ENCODE measurements at regions not wholly inside any gene's neighbourhood (a gene's known extent, or its start where the extent isn't known, plus 50 kb on each side); places are given as distances from the start of the nearest gene placed in this dataset.
"Not testable (repeated sequence)": the region's sequence is repeated elsewhere in the genome, so short reads cannot be mapped to it uniquely, and the experiment has no call there.

DNA sequence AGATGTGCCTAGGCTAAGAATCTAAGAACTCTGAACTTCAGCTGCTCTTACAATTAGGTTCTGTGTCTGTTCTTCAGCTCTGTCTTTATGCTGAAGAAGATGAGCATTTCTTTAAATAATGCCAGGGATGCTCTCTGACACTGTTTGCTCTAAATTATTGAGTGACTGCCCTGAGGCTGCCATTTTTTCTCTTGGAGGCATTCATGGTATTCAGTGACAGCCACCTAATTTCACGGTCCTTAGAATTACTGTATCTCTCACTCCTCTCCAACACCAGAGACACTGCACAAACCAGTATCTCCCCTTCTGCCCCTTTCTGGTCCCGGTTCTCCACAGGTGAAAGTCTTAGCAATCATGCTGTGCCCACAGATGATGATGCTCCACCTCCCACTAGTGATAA lies 123.6 kb upstream of the MPHOSPH6 start:
- Mint-ChIP-seq H3K4me1 (ENCODE audit: low read depth) (no peaks in the 10 kb centered on the region), H3K27ac (no peak overlapping the region), H3K9me3 (ENCODE audit: low read depth) (no peaks in the 10 kb centered on the region), H3K27me3 (peaks cover 14% of the 10 kb centered on the region), H3K4me3 (ENCODE audit: low read depth) (no peak overlapping the region), H3K36me3 (ENCODE audit: insufficient read depth) (no peaks in the 10 kb centered on the region)
- no peak for DNase-seq (ENCODE audit: low spot score, unreplicated experiment)
- TF ChIP-seq, protein P1, sequence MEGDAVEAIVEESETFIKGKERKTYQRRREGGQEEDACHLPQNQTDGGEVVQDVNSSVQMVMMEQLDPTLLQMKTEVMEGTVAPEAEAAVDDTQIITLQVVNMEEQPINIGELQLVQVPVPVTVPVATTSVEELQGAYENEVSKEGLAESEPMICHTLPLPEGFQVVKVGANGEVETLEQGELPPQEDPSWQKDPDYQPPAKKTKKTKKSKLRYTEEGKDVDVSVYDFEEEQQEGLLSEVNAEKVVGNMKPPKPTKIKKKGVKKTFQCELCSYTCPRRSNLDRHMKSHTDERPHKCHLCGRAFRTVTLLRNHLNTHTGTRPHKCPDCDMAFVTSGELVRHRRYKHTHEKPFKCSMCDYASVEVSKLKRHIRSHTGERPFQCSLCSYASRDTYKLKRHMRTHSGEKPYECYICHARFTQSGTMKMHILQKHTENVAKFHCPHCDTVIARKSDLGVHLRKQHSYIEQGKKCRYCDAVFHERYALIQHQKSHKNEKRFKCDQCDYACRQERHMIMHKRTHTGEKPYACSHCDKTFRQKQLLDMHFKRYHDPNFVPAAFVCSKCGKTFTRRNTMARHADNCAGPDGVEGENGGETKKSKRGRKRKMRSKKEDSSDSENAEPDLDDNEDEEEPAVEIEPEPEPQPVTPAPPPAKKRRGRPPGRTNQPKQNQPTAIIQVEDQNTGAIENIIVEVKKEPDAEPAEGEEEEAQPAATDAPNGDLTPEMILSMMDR (IDR thresholded peaks at IDR 0.05; ENCODE audit: unreplicated experiment) = no peak

DNA sequence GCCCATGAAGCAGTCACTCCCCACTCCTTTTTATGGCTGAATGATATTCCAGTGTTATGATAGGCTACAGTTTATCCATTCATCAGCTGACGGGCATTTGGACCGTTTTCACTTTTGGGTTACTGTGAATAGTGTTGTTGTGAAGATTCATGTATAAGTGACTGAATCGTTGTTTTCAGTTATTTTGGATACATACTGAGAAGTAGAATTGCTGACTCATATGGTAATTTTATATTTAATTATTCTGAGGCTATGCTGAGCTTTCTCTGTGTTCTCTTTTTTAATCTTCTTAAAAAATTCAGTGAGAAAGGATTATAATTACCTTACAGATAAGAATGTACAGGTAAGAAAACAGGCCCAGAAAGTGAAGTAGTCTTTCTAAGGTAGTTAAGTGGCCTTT lies 117.9 kb upstream of the MPHOSPH6 start:
- Mint-ChIP-seq H3K27me3 (peaks cover 16% of the 10 kb centered on the region), H3K4me3 (ENCODE audit: low read depth) (no peak overlapping the region), H3K27ac (no peak overlapping the region), H3K9me3 (ENCODE audit: low read depth) (no peaks in the 10 kb centered on the region), H3K4me1 (ENCODE audit: low read depth) (peaks cover 4% of the 10 kb centered on the region), H3K36me3 (ENCODE audit: insufficient read depth) (no peaks in the 10 kb centered on the region)
- TF ChIP-seq, protein P1 (IDR thresholded peaks at IDR 0.05; ENCODE audit: unreplicated experiment) = no peak
- DNase-seq (ENCODE audit: low spot score, unreplicated experiment) = no peak

DNA sequence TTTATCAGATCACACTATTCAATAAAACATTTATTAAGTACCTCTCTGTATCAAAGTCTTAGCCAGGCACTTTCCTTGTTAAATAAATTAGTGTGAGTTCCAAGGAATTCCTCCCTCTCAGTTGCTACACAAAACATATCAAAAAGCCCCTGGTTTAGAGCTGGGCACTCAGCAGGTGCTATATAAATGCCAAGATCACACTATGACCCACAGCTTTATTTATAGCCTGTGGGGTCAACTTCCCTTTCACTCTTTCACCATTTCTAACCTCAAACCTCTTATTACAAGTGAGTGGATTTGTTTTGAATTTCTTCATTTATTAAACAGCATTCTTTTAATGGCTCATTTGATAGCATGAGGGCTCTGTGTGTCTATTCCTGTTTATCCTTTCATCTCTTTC lies 112.6 kb upstream of the MPHOSPH6 start:
- Mint-ChIP-seq H3K4me3 (ENCODE audit: low read depth) (no peak overlapping the region), H3K36me3 (ENCODE audit: insufficient read depth) (no peaks in the 10 kb centered on the region), H3K27ac (no peak overlapping the region), H3K9me3 (ENCODE audit: low read depth) (peaks cover 4% of the 10 kb centered on the region), H3K4me1 (ENCODE audit: low read depth) (peaks cover 4% of the 10 kb centered on the region), H3K27me3 (peaks cover 3% of the 10 kb centered on the region)
- DNase-seq (ENCODE audit: low spot score, unreplicated experiment) = no peak
- TF ChIP-seq, protein P1 (IDR thresholded peaks at IDR 0.05; ENCODE audit: unreplicated experiment) = no peak

DNA sequence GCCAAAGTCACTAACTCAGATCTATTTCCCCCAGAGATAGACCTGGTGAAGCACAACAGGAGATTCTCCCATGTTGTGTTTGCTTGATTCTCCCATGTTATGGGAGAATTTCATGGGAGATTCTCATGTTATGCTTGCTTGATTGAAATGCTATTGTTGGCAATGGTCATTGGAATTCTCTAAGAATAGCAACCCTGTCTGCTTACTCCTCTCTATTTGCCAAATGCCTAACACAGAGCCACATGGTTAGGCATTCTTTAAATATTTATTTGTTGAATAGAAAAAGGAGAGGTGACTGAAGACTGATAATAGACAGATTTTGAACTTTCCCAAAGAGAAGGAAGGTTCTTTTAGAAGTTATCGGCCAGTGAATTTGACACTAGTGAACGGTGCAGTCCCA lies 111.5 kb upstream of the MPHOSPH6 start:
- Mint-ChIP-seq H3K27ac (no peak overlapping the region), H3K4me3 (ENCODE audit: low read depth) (no peak overlapping the region)

DNA sequence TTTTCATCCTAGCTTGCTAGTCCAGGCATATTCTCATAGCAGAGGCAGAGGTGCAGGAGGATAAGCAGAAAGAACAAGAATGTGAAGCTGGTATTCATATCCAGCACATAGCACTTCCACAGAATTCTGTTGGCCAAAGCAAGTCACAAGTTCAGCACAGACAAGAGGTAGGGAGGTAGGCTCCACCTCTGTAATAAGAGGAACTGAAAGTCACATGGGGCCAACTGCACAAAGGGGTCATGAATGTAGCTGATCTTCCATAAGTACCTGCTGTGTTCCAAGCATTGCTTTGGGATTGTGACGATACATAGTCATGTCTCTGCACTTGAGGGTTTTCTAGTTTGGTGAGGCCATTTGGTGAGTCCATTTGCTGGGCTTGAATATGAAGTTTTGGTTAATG lies 110.8 kb upstream of the MPHOSPH6 start:
- DNase-seq (ENCODE audit: low spot score, unreplicated experiment) = no peak
- H3K4me3 Mint-ChIP-seq (ENCODE audit: low read depth) = no peak overlapping the region
- H3K27ac Mint-ChIP-seq = no peak overlapping the region
- H3K4me1 Mint-ChIP-seq (ENCODE audit: low read depth) = peaks cover 6% of the 10 kb centered on the region
- H3K27me3 Mint-ChIP-seq = peaks cover 7% of the 10 kb centered on the region
- no peaks in the 10 kb centered on the region for H3K36me3 Mint-ChIP-seq (ENCODE audit: insufficient read depth)
- H3K9me3 Mint-ChIP-seq (ENCODE audit: low read depth) = peaks cover 4% of the 10 kb centered on the region
- TF ChIP-seq, protein P1 (IDR thresholded peaks at IDR 0.05; ENCODE audit: unreplicated experiment) = no peak

More for the DNA sequence above, 111.5 kb upstream of the MPHOSPH6 start:
- H3K36me3 Mint-ChIP-seq (ENCODE audit: insufficient read depth) = no peaks in the 10 kb centered on the region
- H3K27me3 Mint-ChIP-seq = peaks cover 6% of the 10 kb centered on the region
- TF ChIP-seq, protein P1 (IDR thresholded peaks at IDR 0.05; ENCODE audit: unreplicated experiment) = no peak
- peaks cover 6% of the 10 kb centered on the region for H3K4me1 Mint-ChIP-seq (ENCODE audit: low read depth)
- DNase-seq (ENCODE audit: low spot score, unreplicated experiment) = no peak
- H3K9me3 Mint-ChIP-seq (ENCODE audit: low read depth) = peaks cover 4% of the 10 kb centered on the region

DNA sequence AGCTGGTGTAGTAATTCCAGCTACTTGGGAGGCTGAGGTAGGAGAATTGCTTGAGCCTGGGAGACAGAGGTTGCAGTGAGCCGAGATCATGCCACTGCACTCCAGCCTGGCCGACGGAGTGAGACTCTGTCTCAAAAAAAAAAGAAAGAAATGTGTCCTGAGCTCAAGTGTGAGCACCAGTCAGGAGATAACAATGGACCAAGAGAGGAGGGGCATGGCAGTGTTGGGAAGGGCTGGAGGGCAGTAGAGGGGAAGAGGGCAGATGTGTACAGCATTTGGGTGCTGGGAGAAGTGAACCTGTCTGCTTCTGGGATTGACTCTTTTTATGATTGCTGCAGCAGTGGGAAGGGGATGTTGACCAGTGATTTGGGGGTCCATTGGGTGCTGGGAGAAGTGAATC lies 105.3 kb upstream of the MPHOSPH6 start:
- H3K36me3 Mint-ChIP-seq (ENCODE audit: insufficient read depth); H3K4me1 Mint-ChIP-seq (ENCODE audit: low read depth); DNase-seq (ENCODE audit: low spot score, unreplicated experiment); H3K9me3 Mint-ChIP-seq (ENCODE audit: low read depth); H3K27ac Mint-ChIP-seq; H3K27me3 Mint-ChIP-seq; H3K4me3 Mint-ChIP-seq (ENCODE audit: low read depth): not testable (repeated sequence)

Measured in progenitor cell of endocrine pancreas (in vitro differentiated cells).